GM04503 (cell line): ENCODE measurements at regions not wholly inside any gene's neighbourhood (a gene's known extent, or its start where the extent isn't known, plus 50 kb on each side); places are given as distances from the start of the nearest gene placed in this dataset.

ENCODE experiments used
- DNase-seq: peaks from one replicate; pipeline ENCODE4 v3.0.0-alpha.2; 2012; ENCODE audit warnings: low read depth

GRCh38 chr20:9919271-9920014, 80.6 kb upstream of the PAK5 start:
- DNase-seq = no peak

- DNase-seq = no peak
Measured at GRCh38 chr20:9918348-9918747, 79.5 kb upstream of the PAK5 start.

- DNase-seq = no peak
Measured at GRCh38 chr20:9916761-9917160, 77.9 kb upstream of the PAK5 start.

- peak; percentile 2 for DNase-seq
Measured at GRCh38 chr20:9912858-9913434, 74.1 kb upstream of the PAK5 start.

- DNase-seq = no peak
Measured at GRCh38 chr20:9912290-9912689, 73.4 kb upstream of the PAK5 start.

- no peak for DNase-seq
Measured at GRCh38 chr20:9911519-9911918, 72.6 kb upstream of the PAK5 start.

GRCh38 chr20:9909167-9909566, 70.3 kb upstream of the PAK5 start:
- no peak for DNase-seq

- no peak for DNase-seq
Measured at GRCh38 chr20:9903048-9903655, 64.3 kb upstream of the PAK5 start.

GRCh38 chr20:9889270-9889981, 50.5 kb upstream of the PAK5 start:
- no peak for DNase-seq
